GM21786 (cell line): ENCODE measurements at regions not wholly inside any gene's neighbourhood (a gene's known extent, or its start where the extent isn't known, plus 50 kb on each side); places are given as distances from the start of the nearest gene placed in this dataset.

Experiments used
- ATAC-seq: cut with Tn5 transposase; IDR thresholded peaks from one replicate; pipeline ENCODE4 v1.9.1; 2021; ENCODE audit not compliant: unreplicated experiment

GRCh38 chr13:58960888-58961287, 1202.8 kb downstream of the DIAPH3 start:
- ATAC-seq, result no peak

- no peak for ATAC-seq
Measured at GRCh38 chr13:58963321-58963720, 1200.4 kb downstream of the DIAPH3 start.

- no peak for ATAC-seq
Measured at GRCh38 chr13:58964048-58964447, 1199.7 kb downstream of the DIAPH3 start.

GRCh38 chr13:58977085-58977484, 1186.6 kb downstream of the DIAPH3 start:
- ATAC-seq, result no peak

- no peak for ATAC-seq
Measured at GRCh38 chr13:58978331-58978730, 1185.4 kb downstream of the DIAPH3 start.

GRCh38 chr13:58979851-58980250, 1183.9 kb downstream of the DIAPH3 start:
- no peak for ATAC-seq

GRCh38 chr13:58985845-58986244, 1177.9 kb downstream of the DIAPH3 start:
- ATAC-seq, result no peak

- no peak for ATAC-seq
Measured at GRCh38 chr13:58989556-58989955, 1174.2 kb downstream of the DIAPH3 start.

GRCh38 chr13:58991826-58992477, 1171.8 kb downstream of the DIAPH3 start:
- peak; percentile 12 for ATAC-seq

GRCh38 chr13:58992478-58993042, 1171.2 kb downstream of the DIAPH3 start:
- ATAC-seq, result peak; percentile 45

GRCh38 chr13:58994077-58994476, 1169.7 kb downstream of the DIAPH3 start:
- no peak for ATAC-seq

- no peak for ATAC-seq
Measured at GRCh38 chr13:58994777-58995176, 1169.0 kb downstream of the DIAPH3 start.

GRCh38 chr13:58998716-58999115, 1165.0 kb downstream of the DIAPH3 start:
- no peak for ATAC-seq

GRCh38 chr13:58999851-59000250, 1163.9 kb downstream of the DIAPH3 start:
- no peak for ATAC-seq

GRCh38 chr13:59000770-59001169, 1163.0 kb downstream of the DIAPH3 start:
- ATAC-seq, result no peak

- no peak for ATAC-seq
Measured at GRCh38 chr13:59012731-59013130, 1151.0 kb downstream of the DIAPH3 start.

- ATAC-seq, result no peak
Measured at GRCh38 chr13:59016250-59016649, 1147.5 kb downstream of the DIAPH3 start.

- ATAC-seq, result no peak
Measured at GRCh38 chr13:59024434-59024833, 1139.3 kb downstream of the DIAPH3 start.

GRCh38 chr13:59034198-59034597, 1129.5 kb downstream of the DIAPH3 start:
- no peak for ATAC-seq

GRCh38 chr13:59038824-59039223, 1124.9 kb downstream of the DIAPH3 start:
- ATAC-seq, result no peak

- no peak for ATAC-seq
Measured at GRCh38 chr13:59043016-59043415, 1120.7 kb downstream of the DIAPH3 start.

GRCh38 chr13:59047546-59047945, 1116.2 kb downstream of the DIAPH3 start:
- ATAC-seq, result no peak

GRCh38 chr13:59061621-59062020, 1102.1 kb downstream of the DIAPH3 start:
- ATAC-seq, result no peak
